ENCODE measurements at regions not wholly inside any gene's neighbourhood (a gene's known extent, or its start where the extent isn't known, plus 50 kb on each side); places are given as distances from the start of the nearest gene placed in this dataset.

GRCh38 chr20:63097336-63097831, 90.6 kb upstream of the BHLHE23 start (continued):
- TF ChIP-seq ZNF609 (CRISPR knock-in tag; IDR thresholded peaks at IDR 0.05; ENCODE audit: borderline replicate concordance) (no peak), KMT2A (CRISPR knock-in tag; IDR thresholded peaks at IDR 0.05) (no peak), KDM3A (CRISPR knock-in tag; IDR thresholded peaks at IDR 0.05; ENCODE audit: low read depth) (no peak), ZNF414 (CRISPR knock-in tag; IDR thresholded peaks at IDR 0.05) (no peak), ZBTB3 (CRISPR knock-in tag; IDR thresholded peaks at IDR 0.05; ENCODE audit: borderline replicate concordance, low read depth) (no peak), HOXA7 (CRISPR knock-in tag; IDR thresholded peaks at IDR 0.05) (no peak), ZNF710 (CRISPR knock-in tag; IDR thresholded peaks at IDR 0.05; ENCODE audit: borderline replicate concordance) (no peak), ZNF225 (CRISPR knock-in tag; IDR thresholded peaks at IDR 0.05) (no peak), NFYB (CRISPR knock-in tag; IDR thresholded peaks at IDR 0.05) (no peak)

All from HepG2 (cell line).